IPS-18c (cell line): ENCODE measurements at regions not wholly inside any gene's neighbourhood (a gene's known extent, or its start where the extent isn't known, plus 50 kb on each side); places are given as distances from the start of the nearest gene placed in this dataset.
"Not testable (repeated sequence)": the region's sequence is repeated elsewhere in the genome, so short reads cannot be mapped to it uniquely, and the experiment has no call there.

Source experiments
- H3K4me3 ChIP-seq: 2 replicates; pipeline ENCODE4 v1.7.0; 2013; ENCODE audit warnings: low read depth, mild to moderate bottlenecking, low read length, moderate library complexity; ENCODE audit not compliant: insufficient read depth
- H3K9me3 ChIP-seq: one replicate; pipeline ENCODE4 v1.6.1; 2013; ENCODE audit warnings: mild to moderate bottlenecking, low read length, moderate library complexity; ENCODE audit not compliant: control insufficient read depth, insufficient read depth

GRCh38 chr11:82056450-82056849, 677.2 kb downstream of the FAM181B start:
- H3K4me3 ChIP-seq, result no peak overlapping the region
- H3K9me3 ChIP-seq, result no peaks in the 10 kb centered on the region

GRCh38 chr11:82049199-82049598, 684.5 kb downstream of the FAM181B start:
- Histone ChIP-seq H3K9me3 (no peaks in the 10 kb centered on the region), H3K4me3 (no peak overlapping the region)

GRCh38 chr11:82047200-82047599, 686.5 kb downstream of the FAM181B start:
- no peaks in the 10 kb centered on the region for H3K9me3 ChIP-seq
- H3K4me3 ChIP-seq, result no peak overlapping the region

- H3K4me3 ChIP-seq, result no peak overlapping the region
- no peaks in the 10 kb centered on the region for H3K9me3 ChIP-seq
Observed at GRCh38 chr11:82046778-82047177, 686.9 kb downstream of the FAM181B start.

GRCh38 chr11:82045748-82046457, 687.8 kb downstream of the FAM181B start:
- H3K4me3 ChIP-seq, result no peak overlapping the region
- no peaks in the 10 kb centered on the region for H3K9me3 ChIP-seq

- Histone ChIP-seq H3K4me3 (no peak overlapping the region), H3K9me3 (no peaks in the 10 kb centered on the region)
Observed at GRCh38 chr11:82043316-82043715, 690.3 kb downstream of the FAM181B start.

GRCh38 chr11:82041764-82042163, 691.9 kb downstream of the FAM181B start:
- H3K9me3 ChIP-seq, result no peaks in the 10 kb centered on the region

GRCh38 chr11:82038154-82038553, 695.5 kb downstream of the FAM181B start:
- H3K9me3 ChIP-seq, result no peaks in the 10 kb centered on the region
- no peak overlapping the region for H3K4me3 ChIP-seq

More at GRCh38 chr11:82041764-82042163, 691.9 kb downstream of the FAM181B start:
- no peak overlapping the region for H3K4me3 ChIP-seq

GRCh38 chr11:82034527-82034926, 699.1 kb downstream of the FAM181B start:
- Histone ChIP-seq H3K9me3 (no peaks in the 10 kb centered on the region), H3K4me3 (no peak overlapping the region)

GRCh38 chr11:82027335-82027734, 706.3 kb downstream of the FAM181B start:
- not testable (repeated sequence) for H3K9me3 ChIP-seq, H3K4me3 ChIP-seq

- Histone ChIP-seq H3K4me3 (no peak overlapping the region), H3K9me3 (no peaks in the 10 kb centered on the region)
Observed at GRCh38 chr11:82024760-82025159, 708.9 kb downstream of the FAM181B start.

GRCh38 chr11:82012276-82012675, 721.4 kb downstream of the FAM181B start:
- Histone ChIP-seq H3K9me3 (no peaks in the 10 kb centered on the region), H3K4me3 (no peak overlapping the region)

- Histone ChIP-seq H3K9me3 (no peaks in the 10 kb centered on the region), H3K4me3 (no peak overlapping the region)
Observed at GRCh38 chr11:82009133-82009532, 724.5 kb downstream of the FAM181B start.

- Histone ChIP-seq H3K4me3 (no peak overlapping the region), H3K9me3 (no peaks in the 10 kb centered on the region)
Observed at GRCh38 chr11:82007521-82007920, 726.1 kb downstream of the FAM181B start.

GRCh38 chr11:82004537-82005213, 729.0 kb downstream of the FAM181B start:
- H3K4me3 ChIP-seq, result no peak overlapping the region
- no peaks in the 10 kb centered on the region for H3K9me3 ChIP-seq

- Histone ChIP-seq H3K9me3 (no peaks in the 10 kb centered on the region), H3K4me3 (no peak overlapping the region)
Observed at GRCh38 chr11:82003671-82004515, 729.8 kb downstream of the FAM181B start.

GRCh38 chr11:82003024-82003423, 730.6 kb downstream of the FAM181B start:
- no peak overlapping the region for H3K4me3 ChIP-seq

GRCh38 chr11:81995889-81996288, 737.8 kb downstream of the FAM181B start:
- Histone ChIP-seq H3K4me3 (no peak overlapping the region), H3K9me3 (peaks cover 4% of the 10 kb centered on the region)

More at GRCh38 chr11:82003024-82003423, 730.6 kb downstream of the FAM181B start:
- no peaks in the 10 kb centered on the region for H3K9me3 ChIP-seq
